ENCODE measurements at regions not wholly inside any gene's neighbourhood (a gene's known extent, or its start where the extent isn't known, plus 50 kb on each side); places are given as distances from the start of the nearest gene placed in this dataset.
"Not testable (repeated sequence)": the region's sequence is repeated elsewhere in the genome, so short reads cannot be mapped to it uniquely, and the experiment has no call there.

DNA sequence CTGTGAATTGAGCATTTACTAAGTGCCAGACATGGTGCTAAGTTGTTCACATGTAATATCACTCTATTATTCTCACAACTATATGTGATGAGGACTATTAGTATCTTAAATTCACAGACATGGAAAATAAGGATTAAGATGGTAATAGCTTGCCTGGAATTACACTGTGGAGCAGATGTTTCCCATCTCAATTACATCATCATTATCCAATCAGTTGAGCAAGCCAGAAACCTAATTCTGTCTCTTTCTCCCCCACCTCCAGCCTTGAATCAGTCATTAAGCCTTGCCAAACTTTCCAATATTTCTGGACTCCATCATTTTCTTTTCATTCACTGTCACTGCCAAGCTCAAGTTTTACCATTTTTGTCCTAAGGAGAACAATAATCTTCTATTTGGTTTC is 287.8 kb upstream of the KITLG start:
- no peak for DNase-seq

DNA sequence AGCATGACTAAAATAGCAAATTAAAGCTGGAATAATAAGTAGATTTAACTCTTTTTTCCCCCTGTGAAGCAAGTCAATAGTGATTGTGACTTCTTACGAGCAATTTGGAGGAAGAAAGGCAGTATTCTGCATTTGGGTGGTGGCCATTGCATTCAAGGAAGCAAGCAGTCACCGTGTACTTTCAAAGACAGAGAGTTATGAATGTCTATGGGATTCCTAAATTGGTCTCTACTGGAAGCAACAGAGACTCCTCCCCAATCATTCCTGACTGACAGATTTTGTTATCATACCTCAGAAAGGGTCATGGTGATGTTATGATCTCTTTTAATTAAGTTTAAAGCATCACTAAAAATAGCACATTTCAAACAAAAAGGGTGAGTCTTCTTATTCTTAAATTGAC is 287.2 kb upstream of the KITLG start:
- DNase-seq = no peak

DNA sequence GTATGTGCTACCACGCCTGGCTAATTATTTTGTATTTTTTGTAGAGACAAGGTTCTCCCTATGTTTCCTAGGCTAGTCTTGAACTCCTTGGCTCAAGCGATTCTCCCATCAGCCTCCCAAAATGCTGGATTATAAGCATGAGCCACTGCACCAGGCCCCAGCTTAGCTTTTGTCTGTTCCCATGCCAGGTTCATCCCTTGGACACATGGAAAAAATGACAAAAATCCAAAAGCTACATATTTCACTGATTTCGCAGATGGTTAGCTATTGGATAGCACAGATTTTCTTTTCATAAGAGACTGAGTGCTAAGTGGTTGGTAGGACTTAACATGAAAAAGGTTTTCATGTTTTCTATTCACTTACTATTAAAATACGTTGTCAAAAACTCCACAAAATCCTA is 286.6 kb upstream of the KITLG start:
- DNase-seq = no peak

DNA sequence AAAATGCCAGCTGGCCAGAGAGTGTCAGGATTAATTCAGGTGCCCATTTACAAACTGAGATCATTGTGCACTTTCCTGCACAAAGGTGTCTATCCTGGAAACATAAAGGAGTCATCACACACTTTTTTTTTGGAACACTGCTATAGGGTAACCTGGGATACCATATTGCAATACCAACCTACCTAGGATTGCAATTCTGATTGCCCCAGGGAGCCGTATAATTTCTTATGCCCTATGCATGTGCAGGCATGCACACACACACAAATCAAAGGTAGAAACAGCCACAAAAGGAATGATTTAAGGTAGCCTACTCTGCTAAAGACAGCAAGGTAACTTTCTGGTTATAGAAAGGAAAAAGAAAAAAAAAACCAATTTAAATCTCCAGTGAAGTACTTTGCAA is 285.3 kb upstream of the KITLG start:
- DNase-seq = no peak

DNA sequence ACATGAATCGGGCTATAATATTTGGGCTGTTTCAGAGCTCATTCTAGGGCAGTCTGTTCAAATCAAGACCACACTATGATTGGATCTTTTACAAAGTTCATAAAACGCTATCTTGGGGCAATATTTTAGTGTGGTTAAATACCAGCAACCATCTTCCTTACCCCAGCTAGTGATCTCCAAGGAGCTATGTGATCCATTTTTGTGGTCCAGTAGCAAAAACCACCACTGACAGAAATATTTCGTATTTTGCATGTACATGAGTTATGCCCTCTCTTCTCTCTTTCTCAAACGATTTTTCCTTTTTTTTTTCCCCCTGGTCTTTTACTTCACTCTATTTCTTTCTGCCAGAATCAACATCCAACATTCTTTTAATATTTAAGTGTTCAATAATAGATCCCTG is 280.6 kb upstream of the KITLG start:
- DNase-seq = no peak

DNA sequence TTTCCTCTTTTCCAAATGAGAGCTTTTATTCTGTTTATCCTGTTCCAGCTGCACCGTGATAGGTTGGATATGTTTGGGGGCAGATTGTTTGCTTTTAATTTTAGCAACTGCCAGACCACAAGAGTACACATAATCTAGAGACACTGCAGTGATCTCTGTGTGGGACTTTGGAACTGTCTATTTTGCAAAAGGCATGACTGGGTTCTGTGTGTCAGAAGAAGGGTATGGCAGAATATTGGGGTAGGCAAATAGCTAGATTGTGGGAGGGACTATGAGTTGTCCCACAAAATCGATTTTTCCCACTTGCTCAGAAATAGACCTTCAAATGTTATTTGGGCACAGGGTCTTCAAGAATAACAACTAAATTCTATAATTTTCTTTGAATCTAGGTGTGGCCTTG is 275.9 kb upstream of the KITLG start:
- no peak for DNase-seq

DNA sequence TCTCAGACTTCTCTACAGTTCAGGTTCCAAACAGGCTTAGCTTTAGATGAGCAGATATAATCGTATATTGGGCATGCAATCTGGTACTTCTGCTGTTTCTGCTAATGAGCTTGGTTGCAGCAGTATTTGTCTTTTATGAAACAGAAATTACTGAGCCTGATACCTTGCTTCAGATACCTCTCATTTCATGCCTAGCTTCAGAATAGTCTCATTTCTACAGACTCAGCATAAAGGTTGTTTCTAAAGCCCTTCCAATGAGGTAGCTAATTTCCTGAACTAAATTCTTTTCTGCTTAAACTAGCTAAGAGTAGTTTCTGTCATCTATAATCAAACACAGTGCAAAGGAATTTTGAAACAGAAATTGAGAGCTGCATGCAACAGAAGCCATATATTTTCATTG is 275.0 kb upstream of the KITLG start:
- DNase-seq = no peak

DNA sequence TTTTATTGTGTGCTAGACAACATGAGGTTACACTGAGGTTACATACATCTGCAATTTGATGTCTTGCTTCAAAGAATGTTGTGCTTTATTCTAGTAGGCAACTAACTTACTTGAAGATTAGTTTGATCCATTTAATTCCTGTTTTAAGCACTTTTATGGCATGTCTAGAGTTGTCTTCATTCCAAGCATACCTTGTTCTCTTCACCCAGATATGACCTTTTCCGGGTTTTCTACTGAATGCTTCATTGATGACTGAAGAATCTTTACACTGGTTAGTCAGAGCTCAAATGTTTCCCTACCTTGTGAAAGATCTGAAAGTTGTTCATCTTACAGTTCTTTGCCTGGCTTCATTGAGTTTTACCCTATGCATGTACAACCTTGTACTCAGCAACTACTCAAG is 274.0 kb upstream of the KITLG start:
- DNase-seq = no peak

DNA sequence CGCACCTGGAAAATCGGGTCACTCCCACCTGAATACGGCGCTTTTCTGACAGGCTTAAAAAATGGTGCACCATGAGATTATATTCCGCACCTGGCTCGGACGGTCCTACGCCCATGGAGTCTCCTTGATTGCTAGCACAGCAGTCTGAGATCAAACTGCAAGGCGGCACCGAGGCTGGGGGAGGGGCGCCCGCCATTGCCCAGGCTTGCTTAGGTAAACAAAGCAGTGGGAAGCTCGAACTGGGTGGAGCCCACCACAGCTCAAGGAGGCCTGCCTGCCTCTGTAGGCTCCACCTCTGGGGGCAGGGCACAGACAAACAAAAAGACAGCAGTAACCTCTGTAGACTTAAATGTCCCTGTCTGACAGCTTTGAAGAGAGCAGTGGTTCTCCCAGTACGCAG is 267.0 kb upstream of the KITLG start:
- not testable (repeated sequence) for DNase-seq

DNA sequence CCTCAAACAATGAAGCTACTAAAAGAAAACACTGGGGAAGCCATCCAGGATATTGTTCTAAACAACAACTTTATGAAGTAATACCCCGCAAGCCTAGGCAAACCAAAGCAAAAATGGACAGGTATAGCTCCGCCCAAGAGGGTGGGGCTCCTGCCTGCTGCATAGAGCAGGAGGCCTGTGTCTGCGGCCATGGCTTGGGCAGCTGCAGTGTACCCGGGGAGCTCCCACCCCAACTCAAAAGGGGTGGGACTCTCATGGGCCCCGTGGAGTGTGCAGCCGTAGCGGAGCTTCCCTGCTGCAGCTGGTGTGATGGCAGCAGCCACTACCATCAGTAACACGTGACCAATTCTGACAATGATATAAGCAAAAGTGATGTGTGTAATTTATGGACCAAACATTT is 264.2 kb upstream of the KITLG start:
- DNase-seq = no peak

DNA sequence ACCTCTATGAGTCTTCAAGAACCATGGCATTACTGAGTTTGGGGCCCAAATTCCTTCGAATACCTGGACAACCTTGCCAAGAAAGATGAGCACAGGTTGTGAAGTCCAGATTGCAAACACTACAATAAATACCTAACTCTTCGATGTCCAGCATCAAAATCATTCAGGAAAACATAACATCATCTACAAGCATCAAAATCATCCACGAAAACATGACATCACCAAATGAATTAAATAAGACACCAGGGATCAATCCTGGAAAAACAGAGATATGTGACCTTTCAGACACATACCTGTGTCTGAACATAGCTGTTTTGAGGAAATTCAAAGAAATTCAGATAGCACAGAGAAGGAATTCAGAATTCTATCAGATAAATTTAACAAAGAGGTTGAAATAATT is 262.0 kb upstream of the KITLG start:
- no peak for DNase-seq

DNA sequence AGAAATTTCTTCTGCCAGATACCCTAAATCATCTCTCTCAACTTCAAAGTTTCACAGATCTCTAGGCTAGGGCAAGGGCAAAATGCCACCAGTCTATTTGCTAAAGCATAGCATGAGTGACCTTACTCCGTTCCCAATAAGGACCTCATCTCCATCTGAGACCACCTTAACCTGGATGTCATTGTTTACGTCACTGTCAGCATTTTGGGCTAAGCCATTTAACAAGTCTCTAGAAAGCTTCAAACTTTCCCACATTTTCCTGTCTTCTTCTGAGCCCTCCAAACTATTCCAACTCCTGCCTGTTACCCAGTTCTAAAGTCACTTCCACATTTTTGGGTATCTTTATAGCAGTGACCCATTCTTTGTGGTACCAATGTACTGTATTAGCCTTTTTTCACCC is 259.2 kb upstream of the KITLG start:
- DNase-seq = no peak

DNA sequence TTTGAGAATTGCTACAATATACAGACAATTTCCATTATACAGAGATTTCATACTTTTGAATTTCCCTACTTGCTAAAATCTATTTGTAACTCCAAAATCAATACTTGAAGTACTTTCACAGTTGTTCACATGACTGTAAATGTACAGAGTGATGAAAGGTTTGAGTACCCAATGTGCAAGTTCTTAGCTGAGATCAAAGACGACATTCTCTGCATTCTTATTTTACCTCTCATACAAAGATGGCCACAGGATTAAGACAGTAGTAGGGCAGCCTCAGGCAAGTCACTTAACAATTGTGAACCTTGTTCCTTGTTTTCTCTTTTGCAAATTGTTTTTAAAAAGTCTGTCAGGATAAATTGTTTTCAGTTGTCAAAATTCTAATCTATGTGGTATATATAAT is 255.9 kb upstream of the KITLG start:
- no peak for DNase-seq

DNA sequence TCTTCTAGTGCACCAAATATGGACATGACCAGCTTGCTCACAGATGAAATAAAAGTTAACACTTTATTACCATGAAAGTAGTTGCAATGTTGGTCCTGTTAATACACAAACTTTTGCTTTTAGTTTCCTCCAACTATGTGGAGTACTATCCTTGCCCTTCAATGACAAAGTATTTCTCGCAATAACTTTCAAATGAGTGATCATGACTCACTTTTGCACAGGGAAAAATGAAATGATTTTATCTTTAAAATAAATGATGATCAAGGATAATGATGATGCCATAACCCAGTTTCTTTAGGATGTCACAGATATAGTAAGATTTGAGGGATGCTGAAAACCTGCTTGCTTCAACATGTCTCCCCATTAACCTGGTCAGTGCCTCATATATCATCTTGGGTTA is 254.0 kb upstream of the KITLG start:
- DNase-seq = no peak

DNA sequence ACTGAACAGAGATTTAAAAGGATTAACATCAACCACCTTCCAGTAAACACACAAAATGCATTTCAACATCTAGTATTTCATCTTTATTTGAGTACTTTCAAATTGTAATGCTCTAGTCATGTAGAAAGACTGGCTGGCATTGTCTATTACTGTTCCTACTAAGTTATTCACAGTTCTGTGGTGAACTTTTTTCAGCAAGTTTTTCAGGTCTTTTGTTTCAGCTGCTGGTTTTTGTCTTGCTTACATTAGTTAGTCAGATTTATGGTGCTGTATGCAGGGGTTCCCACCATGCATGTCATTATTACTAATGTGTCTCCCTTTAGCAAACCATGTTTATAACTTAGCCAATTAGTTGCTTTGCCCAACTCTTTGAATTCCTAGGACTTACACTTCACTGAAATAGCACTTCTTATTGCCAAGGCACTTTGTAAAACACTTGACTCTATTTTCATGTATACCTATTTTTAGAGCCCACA is 253.4 kb upstream of the KITLG start:
- DNase-seq = no peak

DNA sequence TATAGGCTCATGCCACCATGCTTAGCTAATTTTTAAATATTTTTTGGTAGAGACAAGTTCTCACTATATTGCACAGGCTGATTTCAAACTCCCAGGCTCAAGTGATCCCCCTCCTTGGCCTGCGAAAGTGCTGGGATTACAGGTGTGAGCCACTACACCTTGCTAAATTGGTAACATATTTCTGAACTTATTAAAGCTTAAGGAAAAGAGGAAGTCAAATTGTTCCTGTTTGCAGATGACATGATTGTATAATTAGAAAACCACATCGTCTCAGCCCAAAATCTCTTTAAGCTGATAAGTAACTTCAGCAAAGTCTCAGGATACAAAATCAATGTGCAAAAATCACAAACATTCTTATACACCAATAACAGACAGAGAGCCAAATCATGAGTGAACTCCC is 248.3 kb upstream of the KITLG start:
- not testable (repeated sequence) for DNase-seq

DNA sequence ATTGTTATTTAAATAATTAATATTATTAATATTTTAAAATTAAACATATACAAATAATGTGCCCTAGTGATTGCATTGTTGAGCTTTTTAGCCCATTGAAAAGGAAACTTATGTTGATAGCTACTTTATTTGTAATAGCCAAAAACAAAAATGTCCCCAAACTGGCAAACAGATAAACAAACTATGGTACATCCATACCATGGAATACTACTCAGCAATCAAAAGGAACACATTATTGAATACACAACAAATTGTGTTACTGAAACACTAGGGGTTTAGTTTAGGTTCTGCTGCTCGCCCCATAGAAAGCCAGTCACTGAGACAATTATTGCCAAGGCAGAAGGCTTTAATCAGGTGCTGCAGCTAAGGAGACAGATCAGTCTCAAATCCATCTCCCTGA is 239.7 kb upstream of the KITLG start:
- DNase-seq = no peak

DNA sequence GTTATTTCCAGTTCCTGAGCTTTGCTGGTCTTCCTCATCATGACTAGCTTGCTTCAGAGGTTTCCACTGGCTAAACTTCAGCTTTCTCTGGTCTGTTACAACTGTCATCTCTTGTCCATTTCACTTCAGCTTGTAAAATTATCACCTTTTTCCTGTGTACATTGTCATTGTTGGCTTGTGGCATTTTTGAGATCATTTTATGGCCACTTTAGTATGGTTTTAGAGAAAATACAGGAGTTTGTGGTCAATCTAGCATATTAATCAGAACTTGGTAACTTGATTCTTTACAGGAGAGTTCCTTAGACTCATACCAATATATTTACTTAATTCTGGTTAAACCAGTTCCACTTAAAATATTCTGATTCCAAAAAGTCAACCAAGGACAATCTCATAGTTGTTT is 235.9 kb upstream of the KITLG start:
- DNase-seq = no peak

DNA sequence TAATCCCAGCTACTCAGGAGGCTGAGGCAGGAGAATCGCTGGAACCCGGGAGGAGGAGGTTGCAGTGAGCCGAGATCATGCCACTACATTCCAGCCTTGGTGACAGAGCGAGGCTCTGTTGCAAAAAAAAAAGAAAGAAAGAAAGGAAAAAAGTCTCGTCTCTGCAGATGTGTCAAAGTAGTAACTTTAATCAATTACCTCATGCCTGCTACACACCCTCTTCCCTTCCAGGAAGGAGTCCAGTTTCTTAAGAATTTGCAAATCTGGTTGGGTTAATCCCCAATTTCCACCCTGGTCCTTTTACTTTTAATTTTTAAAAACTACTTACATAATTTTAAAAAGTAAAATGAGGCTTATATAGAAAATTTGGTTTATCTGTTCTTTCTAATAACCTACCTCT is 234.5 kb upstream of the KITLG start:
- no peak for DNase-seq

DNA sequence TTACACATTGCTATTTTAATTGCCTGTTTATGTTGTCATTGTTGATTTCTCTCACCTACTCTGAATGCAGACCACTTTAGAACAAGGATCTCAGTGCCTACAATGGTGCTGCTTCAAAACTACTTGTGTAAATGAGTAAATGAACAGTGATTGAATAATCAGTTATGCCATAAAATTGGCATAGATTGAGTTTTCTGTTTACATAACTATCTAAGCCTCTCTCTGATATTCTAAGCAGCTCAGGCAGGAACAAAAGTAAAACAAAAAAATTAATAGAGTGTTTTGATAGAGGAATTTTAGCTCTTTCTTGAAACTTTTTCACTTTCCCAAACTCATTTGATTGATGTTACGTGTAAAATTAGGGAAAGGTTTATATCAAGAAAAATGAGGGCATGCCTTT is 232.3 kb upstream of the KITLG start:
- DNase-seq = no peak

DNA sequence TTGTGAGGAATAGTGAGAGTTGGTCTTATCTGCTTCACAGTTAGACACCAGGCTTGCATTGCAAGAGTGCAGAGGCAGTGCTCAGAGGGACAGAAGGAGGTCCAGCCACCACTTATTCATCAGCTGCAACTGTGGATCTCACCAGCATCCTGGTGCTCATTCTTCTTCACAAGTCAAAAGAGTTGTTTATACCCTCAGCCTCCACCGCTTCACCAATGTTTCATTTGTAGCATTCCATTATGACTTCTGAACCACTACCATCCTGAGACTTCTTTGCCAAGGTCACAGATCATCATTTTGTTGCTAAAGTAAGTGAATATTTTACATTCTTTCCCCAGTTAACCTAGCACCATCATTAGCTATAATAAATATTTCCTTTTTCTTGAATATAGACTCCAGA is 230.5 kb upstream of the KITLG start:
- DNase-seq = no peak

DNA sequence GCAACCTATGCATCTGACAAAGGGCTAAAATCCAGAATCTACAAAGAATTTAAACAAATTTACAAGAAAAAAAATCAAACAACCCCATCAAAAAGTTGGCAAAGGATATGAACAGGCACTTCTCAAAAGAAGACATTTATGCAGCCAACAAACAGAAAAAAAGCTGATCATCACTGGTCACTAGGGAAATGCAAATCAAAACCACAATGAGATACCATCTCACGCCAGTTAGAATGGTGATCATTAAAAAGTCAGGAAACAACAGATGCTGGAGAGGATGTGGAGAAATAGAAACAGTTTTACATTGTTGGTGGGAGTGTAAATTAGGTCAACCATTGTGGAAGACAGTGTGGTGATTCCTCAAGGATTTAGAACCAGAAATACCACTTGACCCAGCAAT is 229.6 kb upstream of the KITLG start:
- not testable (repeated sequence) for DNase-seq

DNA sequence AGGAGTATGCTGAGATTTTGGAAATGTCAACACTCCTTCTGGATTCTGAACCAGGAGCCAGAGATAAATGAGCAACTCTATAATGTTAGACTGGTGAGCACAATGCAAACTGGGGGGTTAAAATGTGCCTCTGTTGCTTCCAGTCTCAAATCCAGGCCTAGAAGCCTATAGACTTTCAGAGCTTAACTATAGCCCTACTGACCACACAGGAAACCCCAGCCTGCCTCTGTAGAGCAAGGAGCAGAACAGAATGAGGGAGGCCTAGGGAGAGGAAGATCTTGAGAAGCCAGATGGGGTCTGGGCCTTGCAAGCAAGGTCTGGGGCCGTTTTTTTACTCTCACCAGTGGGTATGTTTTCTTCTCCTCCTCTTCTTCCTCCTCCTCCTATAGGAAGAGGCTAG is 225.4 kb upstream of the KITLG start:
- no peak for DNase-seq

DNA sequence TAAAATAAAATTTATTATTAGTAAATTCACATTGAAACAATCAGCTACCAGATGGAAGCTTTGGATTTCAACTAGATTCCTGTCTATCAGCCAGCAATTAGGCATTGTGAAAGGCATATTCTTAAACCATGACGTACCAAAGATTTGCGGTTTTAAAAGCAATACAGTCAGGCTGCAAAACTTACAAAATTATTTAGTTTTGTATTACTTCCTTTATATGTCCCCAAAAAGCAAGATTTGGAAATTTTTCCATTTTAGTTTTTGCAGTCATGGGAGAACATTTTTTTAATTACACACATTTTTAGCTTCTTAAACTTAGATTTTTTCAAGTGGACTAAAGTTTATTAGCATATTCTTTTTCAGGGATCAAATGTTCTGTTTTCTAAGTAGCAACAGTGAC is 225.0 kb upstream of the KITLG start:
- DNase-seq = no peak

DNA sequence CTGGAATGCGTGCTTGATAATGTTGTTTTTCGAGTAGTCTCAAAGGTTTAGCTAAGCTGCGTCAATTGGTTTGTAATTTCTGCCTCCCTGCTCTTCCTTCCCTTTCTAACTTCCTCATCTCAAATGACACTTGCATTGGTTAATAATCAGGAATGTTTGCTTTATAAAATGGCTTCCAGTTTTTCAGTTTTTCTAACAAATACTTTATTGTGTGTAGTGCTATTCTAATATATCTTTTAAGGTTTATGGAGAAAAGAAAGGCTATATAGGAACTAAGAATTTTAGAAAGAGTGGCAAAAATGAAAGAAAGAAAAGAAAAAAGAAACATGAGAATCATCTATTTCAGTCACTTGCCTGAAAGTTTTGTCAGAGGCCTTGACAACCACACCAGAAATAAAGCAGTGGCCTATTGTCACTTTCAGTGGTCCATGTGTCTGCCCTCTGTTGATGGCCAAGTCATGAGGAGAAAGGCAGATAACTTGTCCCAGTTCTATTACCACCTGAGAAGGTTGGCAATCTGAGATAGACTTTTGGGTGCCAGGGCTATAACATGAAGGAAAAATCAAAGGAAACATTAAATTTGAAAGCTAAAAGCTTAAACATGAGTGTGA is 221.9 kb upstream of the KITLG start:
- DNase-seq = no peak
